ENCODE measurements at regions not wholly inside any gene's neighbourhood (a gene's known extent, or its start where the extent isn't known, plus 50 kb on each side); places are given as distances from the start of the nearest gene placed in this dataset.

GRCh38 chr9:26058111-26058895 lies 380.1 kb upstream of the TUSC1 start (continued):
- TF ChIP-seq CHD7 (IDR thresholded peaks at IDR 0.05; ENCODE audit: insufficient replicate concordance, low read length) (no peak), SP1 (IDR thresholded peaks at IDR 0.05; ENCODE audit: low read depth, low read length) (no peak), NANOG (IDR thresholded peaks at IDR 0.05; ENCODE audit: insufficient read depth, low read depth, low read length, poor library complexity, severe bottlenecking) (no peak), PHF8 (conservative IDR thresholded peaks at IDR 0.05; ENCODE audit: low read depth, low read length) (no peak), BRCA1 (IDR thresholded peaks at IDR 0.05; ENCODE audit: low read depth, low read length) (no peak), HDAC6 (IDR thresholded peaks at IDR 0.05; ENCODE audit: low read depth, low read length) (no peak), TBP (IDR thresholded peaks at IDR 0.05; ENCODE audit: low read depth, low read length) (no peak)
